ENCODE measurements at regions not wholly inside any gene's neighbourhood (a gene's known extent, or its start where the extent isn't known, plus 50 kb on each side); places are given as distances from the start of the nearest gene placed in this dataset.

DNA sequence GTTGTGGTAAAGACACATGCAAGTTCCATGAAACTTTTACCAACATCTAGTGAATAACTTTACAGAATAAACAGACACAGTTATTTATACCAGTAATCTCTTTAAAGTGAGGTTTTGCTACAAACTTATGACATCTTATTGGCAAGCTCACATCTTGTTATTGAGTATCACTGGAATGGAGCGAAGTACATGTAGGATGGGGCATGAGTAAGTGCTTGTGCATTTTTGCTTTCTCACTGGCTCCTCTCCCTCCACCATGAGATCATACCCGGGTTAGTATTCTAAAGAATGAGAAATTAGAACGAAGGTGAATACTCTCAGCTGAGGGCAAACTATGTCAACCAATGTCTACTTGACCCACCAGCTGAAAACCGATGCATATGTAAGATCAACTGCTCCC, 193.3 kb upstream of the ZNF717 start (continued):
- TF ChIP-seq, protein P1, sequence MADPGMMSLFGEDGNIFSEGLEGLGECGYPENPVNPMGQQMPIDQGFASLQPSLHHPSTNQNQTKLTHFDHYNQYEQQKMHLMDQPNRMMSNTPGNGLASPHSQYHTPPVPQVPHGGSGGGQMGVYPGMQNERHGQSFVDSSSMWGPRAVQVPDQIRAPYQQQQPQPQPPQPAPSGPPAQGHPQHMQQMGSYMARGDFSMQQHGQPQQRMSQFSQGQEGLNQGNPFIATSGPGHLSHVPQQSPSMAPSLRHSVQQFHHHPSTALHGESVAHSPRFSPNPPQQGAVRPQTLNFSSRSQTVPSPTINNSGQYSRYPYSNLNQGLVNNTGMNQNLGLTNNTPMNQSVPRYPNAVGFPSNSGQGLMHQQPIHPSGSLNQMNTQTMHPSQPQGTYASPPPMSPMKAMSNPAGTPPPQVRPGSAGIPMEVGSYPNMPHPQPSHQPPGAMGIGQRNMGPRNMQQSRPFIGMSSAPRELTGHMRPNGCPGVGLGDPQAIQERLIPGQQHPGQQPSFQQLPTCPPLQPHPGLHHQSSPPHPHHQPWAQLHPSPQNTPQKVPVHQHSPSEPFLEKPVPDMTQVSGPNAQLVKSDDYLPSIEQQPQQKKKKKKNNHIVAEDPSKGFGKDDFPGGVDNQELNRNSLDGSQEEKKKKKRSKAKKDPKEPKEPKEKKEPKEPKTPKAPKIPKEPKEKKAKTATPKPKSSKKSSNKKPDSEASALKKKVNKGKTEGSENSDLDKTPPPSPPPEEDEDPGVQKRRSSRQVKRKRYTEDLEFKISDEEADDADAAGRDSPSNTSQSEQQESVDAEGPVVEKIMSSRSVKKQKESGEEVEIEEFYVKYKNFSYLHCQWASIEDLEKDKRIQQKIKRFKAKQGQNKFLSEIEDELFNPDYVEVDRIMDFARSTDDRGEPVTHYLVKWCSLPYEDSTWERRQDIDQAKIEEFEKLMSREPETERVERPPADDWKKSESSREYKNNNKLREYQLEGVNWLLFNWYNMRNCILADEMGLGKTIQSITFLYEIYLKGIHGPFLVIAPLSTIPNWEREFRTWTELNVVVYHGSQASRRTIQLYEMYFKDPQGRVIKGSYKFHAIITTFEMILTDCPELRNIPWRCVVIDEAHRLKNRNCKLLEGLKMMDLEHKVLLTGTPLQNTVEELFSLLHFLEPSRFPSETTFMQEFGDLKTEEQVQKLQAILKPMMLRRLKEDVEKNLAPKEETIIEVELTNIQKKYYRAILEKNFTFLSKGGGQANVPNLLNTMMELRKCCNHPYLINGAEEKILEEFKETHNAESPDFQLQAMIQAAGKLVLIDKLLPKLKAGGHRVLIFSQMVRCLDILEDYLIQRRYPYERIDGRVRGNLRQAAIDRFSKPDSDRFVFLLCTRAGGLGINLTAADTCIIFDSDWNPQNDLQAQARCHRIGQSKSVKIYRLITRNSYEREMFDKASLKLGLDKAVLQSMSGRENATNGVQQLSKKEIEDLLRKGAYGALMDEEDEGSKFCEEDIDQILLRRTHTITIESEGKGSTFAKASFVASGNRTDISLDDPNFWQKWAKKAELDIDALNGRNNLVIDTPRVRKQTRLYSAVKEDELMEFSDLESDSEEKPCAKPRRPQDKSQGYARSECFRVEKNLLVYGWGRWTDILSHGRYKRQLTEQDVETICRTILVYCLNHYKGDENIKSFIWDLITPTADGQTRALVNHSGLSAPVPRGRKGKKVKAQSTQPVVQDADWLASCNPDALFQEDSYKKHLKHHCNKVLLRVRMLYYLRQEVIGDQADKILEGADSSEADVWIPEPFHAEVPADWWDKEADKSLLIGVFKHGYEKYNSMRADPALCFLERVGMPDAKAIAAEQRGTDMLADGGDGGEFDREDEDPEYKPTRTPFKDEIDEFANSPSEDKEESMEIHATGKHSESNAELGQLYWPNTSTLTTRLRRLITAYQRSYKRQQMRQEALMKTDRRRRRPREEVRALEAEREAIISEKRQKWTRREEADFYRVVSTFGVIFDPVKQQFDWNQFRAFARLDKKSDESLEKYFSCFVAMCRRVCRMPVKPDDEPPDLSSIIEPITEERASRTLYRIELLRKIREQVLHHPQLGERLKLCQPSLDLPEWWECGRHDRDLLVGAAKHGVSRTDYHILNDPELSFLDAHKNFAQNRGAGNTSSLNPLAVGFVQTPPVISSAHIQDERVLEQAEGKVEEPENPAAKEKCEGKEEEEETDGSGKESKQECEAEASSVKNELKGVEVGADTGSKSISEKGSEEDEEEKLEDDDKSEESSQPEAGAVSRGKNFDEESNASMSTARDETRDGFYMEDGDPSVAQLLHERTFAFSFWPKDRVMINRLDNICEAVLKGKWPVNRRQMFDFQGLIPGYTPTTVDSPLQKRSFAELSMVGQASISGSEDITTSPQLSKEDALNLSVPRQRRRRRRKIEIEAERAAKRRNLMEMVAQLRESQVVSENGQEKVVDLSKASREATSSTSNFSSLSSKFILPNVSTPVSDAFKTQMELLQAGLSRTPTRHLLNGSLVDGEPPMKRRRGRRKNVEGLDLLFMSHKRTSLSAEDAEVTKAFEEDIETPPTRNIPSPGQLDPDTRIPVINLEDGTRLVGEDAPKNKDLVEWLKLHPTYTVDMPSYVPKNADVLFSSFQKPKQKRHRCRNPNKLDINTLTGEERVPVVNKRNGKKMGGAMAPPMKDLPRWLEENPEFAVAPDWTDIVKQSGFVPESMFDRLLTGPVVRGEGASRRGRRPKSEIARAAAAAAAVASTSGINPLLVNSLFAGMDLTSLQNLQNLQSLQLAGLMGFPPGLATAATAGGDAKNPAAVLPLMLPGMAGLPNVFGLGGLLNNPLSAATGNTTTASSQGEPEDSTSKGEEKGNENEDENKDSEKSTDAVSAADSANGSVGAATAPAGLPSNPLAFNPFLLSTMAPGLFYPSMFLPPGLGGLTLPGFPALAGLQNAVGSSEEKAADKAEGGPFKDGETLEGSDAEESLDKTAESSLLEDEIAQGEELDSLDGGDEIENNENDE (IDR thresholded peaks at IDR 0.05; ENCODE audit: insufficient replicate concordance, low read length) = no peak
- TF ChIP-seq EZH2 (IDR thresholded peaks at IDR 0.05; ENCODE audit: low read depth, low read length, severe bottlenecking) = no peak
- no peak for TF ChIP-seq E2F6 (IDR thresholded peaks at IDR 0.05)
- no peak for TF ChIP-seq GTF2F1 (IDR thresholded peaks at IDR 0.05; ENCODE audit: borderline replicate concordance, low read depth, low read length)
- no peak for TF ChIP-seq EGR1 (IDR thresholded peaks at IDR 0.05; ENCODE audit: borderline replicate concordance, low read depth, low read length)
- no peak for TF ChIP-seq ATF3 (IDR thresholded peaks at IDR 0.05; ENCODE audit: insufficient read depth, low read depth, low read length)
- TF ChIP-seq CBX8 (IDR thresholded peaks at IDR 0.05; ENCODE audit: borderline replicate concordance, low read depth, low read length) = no peak
- TF ChIP-seq POLR2AphosphoS5 (IDR thresholded peaks at IDR 0.05; ENCODE audit: low read depth, low read length) = no peak
- TF ChIP-seq JUND (IDR thresholded peaks at IDR 0.05; ENCODE audit: low read length) = no peak
- TF ChIP-seq HDAC2 (IDR thresholded peaks at IDR 0.05; ENCODE audit: borderline replicate concordance in 1 of 2, low read depth in 2 of 2, low read length in 2 of 2) = no peak

All from H1 (cell line).